A549 (cell line): ENCODE measurements at regions not wholly inside any gene's neighbourhood (a gene's known extent, or its start where the extent isn't known, plus 50 kb on each side); places are given as distances from the start of the nearest gene placed in this dataset.

Experiments
- ATAC-seq, 2 experiments: fragments of 200-7000 bp in 1 of 2; fragments of >200 bp in 1 of 2; cut with Nextera tagmentation in 1 of 2; cut with Tn5 transposase in 1 of 2; 3 replicates each; pipeline versions ENCODE4 v1.8.0 to v1.9.1; 2018 to 2020; ENCODE audit warnings: mild to moderate bottlenecking in 1 of 2, moderate library complexity in 1 of 2
- CTCF ChIA-PET: fragments of 300-600 bp; sonication (Branson Sonifier 250); formaldehyde crosslinking; extraction: SDS; loops from one replicate; lab custom pipeline; 2021; ENCODE audit warnings: antibody characterized with exemption, inconsistent platforms; lab: Yijun Ruan, JAX
- POLR2A ChIA-PET: fragments of 350-600 bp; formaldehyde crosslinking; extraction: SDS; loops from one replicate; lab custom pipeline; 2021; ENCODE audit warnings: antibody characterized with exemption, inconsistent platforms; lab: Yijun Ruan, JAX
- DNase-seq, 2 experiments: peaks; one replicate each; pipeline versions ENCODE4 v3.0.0 to v3.0.0-alpha.2; 2011 to 2016; ENCODE audit warnings: low read depth in 1 of 2, low spot score in 1 of 2
- FAIRE-seq: peaks from 2 replicates; lab custom pipeline; 2011; peaks lifted over from hg19 to GRCh38; lab: Jason Lieb, UNC
- H3K27ac ChIP-seq, 2 experiments: fragments of >200 bp; sonication (Bioruptor Twin); formaldehyde crosslinking; 3 replicates each; pipeline ENCODE4 v1.5.1; 2016 to 2017
- H3K4me1 ChIP-seq: fragments of >200 bp; sonication (Bioruptor Twin); formaldehyde crosslinking; 3 replicates; pipeline ENCODE4 v1.6.1; 2016
- H3K4me2 ChIP-seq: fragments of >200 bp; sonication (Bioruptor Twin); formaldehyde crosslinking; 3 replicates; pipeline ENCODE4 v1.6.1; 2016
- H3K4me3 ChIP-seq: fragments of >200 bp; sonication (Bioruptor Twin); formaldehyde crosslinking; 3 replicates; pipeline ENCODE4 v1.5.1; 2016
- H3K9me3 ChIP-seq: fragments of >200 bp; sonication (Bioruptor Twin); formaldehyde crosslinking; 3 replicates; pipeline ENCODE4 v1.6.1; 2016
- CHD4 ChIP-seq: fragments of 200-600 bp; sonication (generic); IDR thresholded peaks from 2 replicates; pipeline ENCODE4 v1.6.1; 2016; ENCODE audit warnings: antibody characterized with exemption, mild to moderate bottlenecking, borderline replicate concordance
- CTCF ChIP-seq: fragments of >200 bp; sonication (Bioruptor Twin); formaldehyde crosslinking; IDR thresholded peaks from 3 replicates; pipeline ENCODE4 v1.5.1; 2016
- E2F6 ChIP-seq: IDR thresholded peaks from 2 replicates; pipeline ENCODE4 v1.6.1; 2012; ENCODE audit warnings: low read depth, borderline replicate concordance
- EHF ChIP-seq: fragments of 250-450 bp; sonication (Bioruptor Pico); IDR thresholded peaks from 2 replicates; pipeline ENCODE4 v1.5.0; 2020; ENCODE audit warnings: mild to moderate bottlenecking
- EHMT2 ChIP-seq: fragments of 200-600 bp; sonication (generic); IDR thresholded peaks from 2 replicates; pipeline ENCODE4 v1.6.1; 2016; ENCODE audit warnings: antibody characterized with exemption, low read depth, mild to moderate bottlenecking, moderate library complexity
- EP300 ChIP-seq, 2 experiments: fragments of >200 bp; sonication (Bioruptor Twin); formaldehyde crosslinking; IDR thresholded peaks; 2 replicates in 1 of 2; 3 replicates in 1 of 2; pipeline ENCODE4 v1.6.1; 2016 to 2017
- ESRRA ChIP-seq: fragments of 150-350 bp; IDR thresholded peaks from 2 replicates; pipeline ENCODE4 v1.6.1; 2014; ENCODE audit warnings: mild to moderate bottlenecking, low read length, borderline replicate concordance
- FOXS1 ChIP-seq: fragments of 250-450 bp; sonication (Bioruptor Pico); IDR thresholded peaks from 2 replicates; pipeline ENCODE4 v1.5.0; 2020; ENCODE audit warnings: mild to moderate bottlenecking, moderate library complexity
- GATA3 ChIP-seq: IDR thresholded peaks from 2 replicates; pipeline ENCODE4 v1.6.1; 2012; ENCODE audit warnings: borderline replicate concordance
- HES2 ChIP-seq: fragments of >200 bp; sonication (Bioruptor Twin); formaldehyde crosslinking; IDR thresholded peaks from 2 replicates; pipeline ENCODE4 v1.6.1; 2016
- HEYL ChIP-seq: fragments of 250-450 bp; sonication (Bioruptor Pico); IDR thresholded peaks from 2 replicates; pipeline ENCODE4 v1.8.0; 2021; ENCODE audit warnings: mild to moderate bottlenecking, moderate library complexity
- HOXB5 ChIP-seq: fragments of 250-450 bp; sonication (Bioruptor Pico); IDR thresholded peaks from 2 replicates; pipeline ENCODE4 v1.5.0; 2020; ENCODE audit warnings: mild to moderate bottlenecking, moderate library complexity
- MAFK ChIP-seq: fragments of 450-650 bp; IDR thresholded peaks from 2 replicates; pipeline ENCODE4 v1.6.1; 2014; ENCODE audit not compliant: partially characterized antibody
- MAX ChIP-seq: IDR thresholded peaks from 2 replicates; pipeline ENCODE4 v1.6.1; 2012
- MAZ ChIP-seq: fragments of 150-350 bp; IDR thresholded peaks from 2 replicates; pipeline ENCODE4 v1.6.1; 2014; ENCODE audit warnings: antibody characterized with exemption, low read depth, low read length, borderline replicate concordance
- MYC ChIP-seq: IDR thresholded peaks from 2 replicates; pipeline ENCODE4 v1.6.1; 2012; ENCODE audit warnings: mild to moderate bottlenecking, inconsistent platforms, low read length, improper control_type of control experiment, borderline replicate concordance
- PBX3 ChIP-seq: IDR thresholded peaks from 2 replicates; pipeline ENCODE4 v1.6.1; 2012
- PHF8 ChIP-seq: fragments of 200-600 bp; sonication (generic); IDR thresholded peaks from 2 replicates; pipeline ENCODE4 v1.6.1; 2016; ENCODE audit warnings: low read depth, mild to moderate bottlenecking, antibody characterized with exemption, moderate library complexity, borderline replicate concordance
- RFX5 ChIP-seq: fragments of 450-650 bp; IDR thresholded peaks from 2 replicates; pipeline ENCODE4 v1.7.1; 2014; ENCODE audit warnings: antibody characterized with exemption, mild to moderate bottlenecking, moderate library complexity
- SREBF2 ChIP-seq: fragments of 450-650 bp; IDR thresholded peaks from 2 replicates; pipeline ENCODE4 v1.6.1; 2014; ENCODE audit warnings: mild to moderate bottlenecking, moderate library complexity
- ZFP36 ChIP-seq: fragments of 450-650 bp; IDR thresholded peaks from 2 replicates; pipeline ENCODE4 v1.6.1; 2014; ENCODE audit warnings: borderline replicate concordance; ENCODE audit not compliant: partially characterized antibody
- ZSCAN20 ChIP-seq: fragments of 250-450 bp; sonication (Bioruptor Pico); IDR thresholded peaks from 2 replicates; pipeline ENCODE4 v1.8.0; 2022; ENCODE audit warnings: mild to moderate bottlenecking, moderate library complexity
- WGBS: methylation state at CpG from one replicate; pipeline ENCODE4 v1.1.6; 2017; ENCODE audit errors: missing lambda C conversion rate; 5-methylcytosine and 5-hydroxymethylcytosine counted together

- Histone ChIP-seq H3K4me1 (no peaks in the 10 kb centered on the region), H3K4me3 (no peak overlapping the region)
- no peak for TF ChIP-seq SREBF2
- no peak for TF ChIP-seq ESRRA
- TF ChIP-seq HES2 = no peak
- no peak for TF ChIP-seq CHD4
- no peak for TF ChIP-seq ZFP36
- TF ChIP-seq EHMT2 = no peak
- TF ChIP-seq FOXS1 (CRISPR knock-in tag) = no peak
- TF ChIP-seq MAFK = no peak
- TF ChIP-seq PBX3 = no peak
- TF ChIP-seq E2F6 = no peak
- no peak for TF ChIP-seq EP300 (IDR thresholded peaks at IDR 0.05)
- TF ChIP-seq, all 56 proteins: peak for 0
- CTCF ChIA-PET = no interaction called here
- FAIRE-seq = no peak
- H3K4me2 ChIP-seq = no peak overlapping the region
- H3K27ac ChIP-seq = no peak overlapping the region
- DNase-seq = no peak
- POLR2A ChIA-PET = no interaction called here
- no peaks in the 10 kb centered on the region for H3K9me3 ChIP-seq
- no peak for ATAC-seq
- WGBS = 65% methylated on average over 7 of the region's 7 CpGs
Observed at GRCh38 chr11:95453616-95454171, 222.7 kb upstream of the SESN3 start.

GRCh38 chr11:95451682-95452081 is 220.7 kb upstream of the SESN3 start:
- no peaks in the 10 kb centered on the region for H3K9me3 ChIP-seq
- no peak for TF ChIP-seq EHF
- TF ChIP-seq HES2 = no peak
- no peak for TF ChIP-seq RFX5
- no peak for TF ChIP-seq HOXB5 (CRISPR knock-in tag)
- no peak for TF ChIP-seq MYC
- no peak for TF ChIP-seq CTCF
- TF ChIP-seq ZSCAN20 (CRISPR knock-in tag) = no peak
- TF ChIP-seq E2F6 = no peak
- TF ChIP-seq GATA3 = no peak
- no peak for TF ChIP-seq PHF8
- TF ChIP-seq HEYL = no peak
- TF ChIP-seq MAX = no peak
- TF ChIP-seq MAZ = no peak
- TF ChIP-seq, all 56 proteins: peak for 0
- Histone ChIP-seq H3K4me2 (no peak overlapping the region), H3K4me1 (no peaks in the 10 kb centered on the region), H3K4me3 (no peak overlapping the region), H3K27ac (no peak overlapping the region)
- ChIA-PET CTCF (no interaction called here), POLR2A (no interaction called here)
- WGBS = 0% methylated on average over 1 of the region's 1 CpG
- DNase-seq = no peak
- FAIRE-seq = no peak
- ATAC-seq = no peak
